COLO668 (cell line): ENCODE measurements at regions not wholly inside any gene's neighbourhood (a gene's known extent, or its start where the extent isn't known, plus 50 kb on each side); places are given as distances from the start of the nearest gene placed in this dataset.
A peak's percentile ranks its signal among the peaks of the same experiment; 100 is the strongest.

Experiments
- DNase-seq: peaks from one replicate; lab custom pipeline; 2025; ENCODE audit not compliant: unreplicated experiment; lab: John Stamatoyannopoulos, UW

DNA sequence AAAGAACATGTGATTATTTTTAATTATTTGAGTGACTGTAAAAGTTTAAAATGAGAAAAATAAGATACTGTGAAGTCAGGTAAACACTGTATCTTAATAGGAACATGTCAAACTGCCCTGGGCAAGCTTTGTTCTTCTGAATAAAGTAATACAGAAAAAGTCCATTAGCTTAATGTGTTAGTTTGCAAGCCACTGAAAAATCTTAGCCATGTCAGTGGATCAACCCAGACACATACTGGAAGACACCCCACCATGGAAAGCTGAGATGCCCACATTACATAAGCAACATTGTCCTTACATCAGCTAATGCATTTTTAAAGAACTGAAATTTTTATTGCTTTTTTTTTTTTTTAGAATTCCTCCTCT is 155.2 kb downstream of the BBOX1 start:
- DNase-seq: no peak

GRCh38 chr11:27194976-27195375 is 154.4 kb downstream of the BBOX1 start:
- DNase-seq: no peak

DNA sequence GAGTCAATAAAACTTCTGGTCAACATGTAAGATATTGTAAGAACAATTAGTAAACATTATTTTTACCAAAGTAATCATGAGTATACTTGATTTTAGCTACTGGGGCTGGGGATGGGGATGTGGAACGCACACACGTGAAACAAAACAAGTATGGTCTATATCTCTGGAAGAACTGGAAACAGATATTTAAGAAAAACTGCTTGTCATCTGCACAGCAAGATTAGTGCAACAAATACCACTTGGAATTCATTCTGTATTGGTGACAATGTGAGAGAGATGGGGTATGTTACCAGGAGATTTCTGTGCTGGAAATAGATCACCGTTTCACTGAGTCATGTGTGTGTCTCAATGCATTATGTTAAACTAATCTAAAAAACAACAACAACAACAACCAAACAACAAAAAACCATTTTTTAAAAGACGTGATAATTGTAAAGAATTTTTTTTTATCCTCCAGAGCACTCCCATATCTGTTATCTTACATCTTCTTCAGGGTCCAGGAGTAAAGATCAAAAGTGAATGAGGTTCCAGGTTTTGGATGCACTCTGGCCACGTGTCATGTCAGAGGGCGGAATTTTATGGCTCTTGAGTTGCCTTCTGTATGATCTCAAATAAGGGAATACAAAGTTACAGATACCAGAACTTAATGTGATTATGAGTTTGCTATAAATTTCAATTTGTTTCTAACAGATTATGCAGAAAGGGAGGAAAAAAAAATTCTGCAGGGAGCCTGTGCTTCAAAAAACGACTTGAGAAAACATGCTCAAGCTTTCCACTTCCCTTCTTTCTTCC is 153.0 kb downstream of the BBOX1 start:
- DNase-seq: no peak

- DNase-seq: no peak
Measured at GRCh38 chr11:27192184-27192583, 151.6 kb downstream of the BBOX1 start.

- DNase-seq: no peak
Measured at GRCh38 chr11:27191639-27192038, 151.0 kb downstream of the BBOX1 start.

DNA sequence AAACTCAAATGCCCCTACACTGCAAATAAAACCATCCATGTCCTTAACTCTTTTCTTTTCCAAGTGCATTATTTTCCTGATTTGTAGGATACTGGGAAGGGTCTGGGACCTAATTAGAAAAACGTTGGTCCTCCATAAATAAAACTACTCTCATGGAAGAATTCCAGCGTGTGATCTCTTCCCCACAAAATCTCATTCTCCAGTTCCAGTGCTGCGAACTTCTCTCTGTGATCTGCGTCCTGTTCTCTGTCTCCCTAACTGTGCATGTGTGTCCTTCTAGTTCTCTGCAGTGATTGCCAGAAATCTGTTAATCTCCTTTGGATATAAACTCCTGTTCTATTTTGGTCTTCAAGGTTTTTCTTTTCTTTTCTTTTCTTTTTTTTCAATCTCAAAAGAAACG is 148.1 kb downstream of the BBOX1 start:
- DNase-seq: no peak

GRCh38 chr11:27187848-27188621 is 147.4 kb downstream of the BBOX1 start:
- no peak for DNase-seq

DNA sequence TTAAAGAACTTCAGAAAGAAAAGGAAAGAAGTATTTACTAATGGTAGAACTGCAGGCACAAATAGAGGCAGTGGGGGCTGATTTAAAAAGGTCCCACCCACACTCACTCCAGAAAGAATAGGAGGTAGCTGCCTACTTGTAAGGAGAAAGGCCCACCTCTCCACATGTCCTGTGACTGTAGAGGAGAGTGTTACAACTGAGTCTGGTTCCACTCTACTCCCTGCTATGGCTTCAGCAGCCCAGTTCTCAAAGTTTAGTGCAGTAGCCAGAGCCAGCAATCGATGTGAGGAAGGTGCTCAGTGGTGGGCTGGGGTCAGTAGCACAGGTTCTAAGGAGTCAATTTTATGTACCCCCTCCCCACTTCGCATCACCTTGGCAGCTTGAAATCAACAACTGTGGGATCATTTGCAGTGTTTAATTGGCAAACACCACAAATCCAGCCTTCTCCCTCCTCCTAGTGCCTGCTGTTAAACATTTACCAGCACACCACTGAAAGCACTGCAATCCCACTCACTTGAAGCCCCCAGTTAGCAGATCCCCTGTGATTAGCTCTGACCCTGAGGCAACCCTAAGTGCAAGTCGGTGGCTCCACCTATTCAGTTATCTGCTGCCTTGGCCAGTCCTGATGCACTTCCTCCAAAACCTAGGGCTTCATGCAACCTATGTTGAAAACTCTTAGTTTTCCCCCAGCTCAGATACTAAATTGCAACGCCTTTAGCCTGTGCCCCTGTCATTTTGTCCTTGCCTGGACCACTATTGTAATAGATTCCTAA is 146.6 kb downstream of the BBOX1 start:
- no peak for DNase-seq

DNA sequence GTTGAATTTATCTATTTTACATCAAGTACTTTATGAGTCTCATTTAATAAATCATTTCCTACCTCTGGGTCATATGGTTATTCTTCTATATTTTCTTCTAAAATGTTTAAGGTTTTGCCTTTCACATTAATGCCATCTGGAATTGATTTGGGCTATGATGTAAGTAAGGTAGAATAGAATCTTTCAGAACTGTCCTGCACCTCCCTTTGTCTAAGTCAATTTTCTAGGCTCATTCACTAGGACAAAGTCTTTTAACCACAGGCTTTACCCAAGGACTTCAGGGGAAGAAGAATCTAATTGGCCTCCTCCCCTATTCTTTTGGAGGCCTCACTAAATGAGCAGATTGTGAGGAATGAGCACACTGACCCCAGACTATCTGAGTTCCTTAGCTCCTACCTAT is 146.0 kb downstream of the BBOX1 start:
- no peak for DNase-seq

DNA sequence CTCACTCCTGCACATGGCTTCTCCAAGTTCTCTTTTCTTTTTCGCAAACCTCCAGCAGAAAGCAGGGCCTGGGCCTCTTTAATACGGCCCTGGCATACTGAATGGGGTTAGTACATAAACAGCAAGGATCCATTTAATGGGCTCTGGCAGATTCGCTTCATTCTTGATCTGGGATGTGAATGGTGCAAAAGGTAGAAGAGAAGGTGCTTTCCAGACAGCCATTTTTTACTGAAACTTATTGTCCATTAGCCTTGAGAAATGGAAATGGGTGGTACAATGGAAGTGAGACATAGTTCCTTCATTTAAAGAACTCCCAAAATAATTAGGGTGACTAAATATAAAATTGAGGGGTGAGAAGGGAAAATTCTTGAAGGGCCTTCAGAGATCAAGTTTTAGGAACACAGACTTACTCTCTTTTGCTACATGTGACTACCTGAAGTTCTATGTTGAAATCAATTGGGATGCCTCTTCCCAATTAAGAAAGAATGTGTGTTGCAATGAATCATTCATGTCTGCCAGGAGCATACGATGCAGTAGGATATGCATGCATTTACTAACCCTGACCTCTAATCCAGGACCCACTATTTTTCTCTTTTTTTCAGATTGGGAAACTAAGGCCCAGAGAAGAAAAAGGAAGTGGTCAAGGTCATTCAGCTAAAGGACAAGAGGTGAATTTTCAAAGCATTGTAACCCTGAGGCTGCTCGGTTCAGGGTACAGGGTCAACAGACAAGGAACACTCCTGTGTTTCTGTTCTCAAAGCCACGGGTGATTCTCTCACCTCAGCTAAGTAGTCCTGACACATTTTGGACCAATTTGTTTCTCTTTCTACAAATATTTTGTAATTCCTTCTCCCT is 144.1 kb downstream of the BBOX1 start:
- DNase-seq: no peak

- DNase-seq: peak; percentile 54
Measured at GRCh38 chr11:27183672-27184457, 143.2 kb downstream of the BBOX1 start.

- DNase-seq: no peak
Measured at GRCh38 chr11:27179334-27179733, 138.7 kb downstream of the BBOX1 start.

- no peak for DNase-seq
Measured at GRCh38 chr11:27178859-27179258, 138.2 kb downstream of the BBOX1 start.
